MM.1S (cell line): ENCODE measurements at regions not wholly inside any gene's neighbourhood (a gene's known extent, or its start where the extent isn't known, plus 50 kb on each side); places are given as distances from the start of the nearest gene placed in this dataset.

Experiments
- DNase-seq: peaks from one replicate; pipeline ENCODE4 v3.0.0-alpha.2; 2015
- H2AFZ ChIP-seq: fragments of 300-600 bp; sonication (generic); 2 replicates; pipeline ENCODE4 v1.6.0; 2016; ENCODE audit warnings: antibody characterized with exemption, low read length
- H3F3A ChIP-seq: fragments of 300-600 bp; sonication (generic); 2 replicates; pipeline ENCODE4 v1.6.1; 2016; ENCODE audit warnings: mild to moderate bottlenecking, antibody characterized with exemption, low read length, moderate library complexity, mixed read lengths; ENCODE audit not compliant: insufficient read depth
- H3K27ac ChIP-seq: fragments of 300-600 bp; sonication (generic); 2 replicates; pipeline ENCODE4 v1.5.1; 2016; ENCODE audit warnings: mild to moderate bottlenecking, low read length
- H3K27me3 ChIP-seq: fragments of 300-600 bp; sonication (generic); replicated peaks from 2 replicates; pipeline ENCODE4 v1.6.0; 2016; ENCODE audit warnings: low read length; ENCODE audit not compliant: insufficient read depth
- H3K36me3 ChIP-seq: fragments of 300-600 bp; sonication (generic); replicated peaks from 2 replicates; pipeline ENCODE4 v1.6.1; 2016; ENCODE audit warnings: mild to moderate bottlenecking, low read length, mixed read lengths; ENCODE audit not compliant: insufficient read depth
- H3K4me1 ChIP-seq: fragments of 300-600 bp; sonication (generic); 2 replicates; pipeline ENCODE4 v1.6.1; 2016; ENCODE audit warnings: low read length, mixed read lengths
- H3K4me2 ChIP-seq: fragments of 300-600 bp; sonication (generic); 2 replicates; pipeline ENCODE4 v1.6.0; 2016; ENCODE audit warnings: low read depth, low read length
- H3K4me3 ChIP-seq: fragments of 300-600 bp; sonication (generic); 2 replicates; pipeline ENCODE4 v1.5.1; 2016; ENCODE audit warnings: low read length, mixed read lengths
- H3K79me2 ChIP-seq: fragments of 300-600 bp; sonication (generic); 2 replicates; pipeline ENCODE4 v1.6.1; 2016; ENCODE audit warnings: mixed run types, low read length, mixed read lengths
- H3K9ac ChIP-seq: fragments of 300-600 bp; sonication (generic); 2 replicates; pipeline ENCODE4 v1.6.1; 2016; ENCODE audit warnings: low read length, mixed read lengths
- H3K9me2 ChIP-seq: fragments of 300-600 bp; sonication (generic); replicated peaks from 2 replicates; pipeline ENCODE4 v1.6.1; 2016; ENCODE audit warnings: mild to moderate bottlenecking, low read length, mixed read lengths; ENCODE audit not compliant: insufficient read depth
- H3K9me3 ChIP-seq: fragments of 300-600 bp; sonication (generic); replicated peaks from 2 replicates; pipeline ENCODE4 v1.6.1; 2016; ENCODE audit warnings: mild to moderate bottlenecking, low read length, mixed read lengths; ENCODE audit not compliant: insufficient read depth
- H4K20me1 ChIP-seq: fragments of 300-600 bp; sonication (generic); 2 replicates; pipeline ENCODE4 v1.6.1; 2016; ENCODE audit warnings: mild to moderate bottlenecking, low read length, moderate library complexity, mixed read lengths; ENCODE audit not compliant: insufficient read depth
- CTCF ChIP-seq: fragments of 300-600 bp; sonication (generic); IDR thresholded peaks from 2 replicates; pipeline ENCODE4 v1.5.1; 2016; ENCODE audit warnings: antibody characterized with exemption, low read length, mixed read lengths
- EZH2 ChIP-seq: fragments of 300-600 bp; sonication (generic); optimal IDR thresholded peaks from 2 replicates; pipeline ENCODE3; 2017; ENCODE audit warnings: low read depth, mild to moderate bottlenecking, antibody characterized with exemption, low read length, mixed read lengths
- EZH2phosphoT487 ChIP-seq: fragments of 300-600 bp; sonication (generic); IDR thresholded peaks from 2 replicates; pipeline ENCODE4 v1.6.1; 2018; ENCODE audit warnings: antibody characterized with exemption, low read length

DNA sequence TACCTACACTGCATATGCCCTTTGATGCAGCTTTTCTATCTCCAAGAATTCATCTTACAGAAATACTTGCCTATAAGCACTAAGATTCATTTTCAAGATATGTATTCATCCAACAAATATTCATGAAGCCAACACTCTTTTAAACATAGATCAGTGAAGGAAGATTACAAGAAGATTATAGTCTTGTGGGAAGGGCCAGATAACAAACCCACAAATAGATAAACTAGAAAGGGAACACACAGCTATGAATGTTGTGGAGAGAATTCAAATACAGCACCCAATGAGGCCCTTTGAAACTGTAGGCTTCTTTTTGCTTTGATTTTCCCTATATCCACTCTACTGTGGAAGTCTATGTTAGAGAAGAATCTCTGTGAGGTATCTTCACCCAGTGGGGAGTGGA, 186.7 kb upstream of the RBMS1 start:
- Histone ChIP-seq H3K36me3 (no peaks in the 10 kb centered on the region), H4K20me1 (no peaks in the 10 kb centered on the region), H3K9me2 (no peaks in the 10 kb centered on the region), H3K9me3 (no peaks in the 10 kb centered on the region), H3K4me1 (no peaks in the 10 kb centered on the region), H3K9ac (no peak overlapping the region), H3K4me3 (no peak overlapping the region), H3K4me2 (no peak overlapping the region), H3K79me2 (no peaks in the 10 kb centered on the region), H3F3A (no peaks in the 10 kb centered on the region), H3K27ac (no peak overlapping the region), H3K27me3 (no peaks in the 10 kb centered on the region), H2AFZ (no peak overlapping the region)
- no peak for DNase-seq
- TF ChIP-seq EZH2: no peak
- no peak for TF ChIP-seq EZH2phosphoT487
- no peak for TF ChIP-seq CTCF

GRCh38 chr2:160680974-160681373, 187.4 kb upstream of the RBMS1 start:
- Histone ChIP-seq H4K20me1 (no peaks in the 10 kb centered on the region), H3K4me2 (no peak overlapping the region), H3K4me1 (no peaks in the 10 kb centered on the region), H3K9me3 (no peaks in the 10 kb centered on the region), H3K36me3 (no peaks in the 10 kb centered on the region), H3K9ac (no peak overlapping the region), H3K27me3 (no peaks in the 10 kb centered on the region), H3K4me3 (no peak overlapping the region), H3F3A (no peaks in the 10 kb centered on the region), H2AFZ (no peak overlapping the region), H3K27ac (no peak overlapping the region), H3K9me2 (no peaks in the 10 kb centered on the region), H3K79me2 (no peaks in the 10 kb centered on the region)
- DNase-seq: no peak
- TF ChIP-seq CTCF: no peak
- no peak for TF ChIP-seq EZH2phosphoT487
- TF ChIP-seq EZH2: no peak

DNA sequence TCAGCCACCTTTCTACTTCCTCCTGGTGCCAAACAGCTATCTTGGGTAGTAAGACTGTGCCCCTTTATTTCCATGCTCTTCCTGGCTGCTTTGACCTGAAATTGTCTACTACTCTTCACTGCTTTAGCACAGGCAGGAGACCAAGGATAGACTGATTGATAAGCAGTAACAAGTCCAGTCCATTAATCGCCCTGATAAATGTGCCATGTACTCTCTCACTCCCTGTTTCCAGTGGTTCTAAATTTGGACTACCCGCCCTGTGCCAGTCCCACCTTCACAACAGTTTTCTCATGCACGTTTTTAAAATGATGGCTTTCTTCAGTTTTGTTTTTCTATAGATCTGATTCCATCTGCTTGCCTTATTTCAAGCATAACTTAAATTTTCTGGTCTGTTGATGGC, 189.6 kb upstream of the RBMS1 start:
- TF ChIP-seq EZH2 (no peak), EZH2phosphoT487 (no peak), CTCF (no peak)
- no peak for DNase-seq
- no peak overlapping the region for H3K9ac ChIP-seq
- H3K27me3 ChIP-seq: no peaks in the 10 kb centered on the region
- H3K9me2 ChIP-seq: no peaks in the 10 kb centered on the region
- H3K79me2 ChIP-seq: no peaks in the 10 kb centered on the region
- no peaks in the 10 kb centered on the region for H3K36me3 ChIP-seq
- H3K27ac ChIP-seq: no peak overlapping the region
- no peaks in the 10 kb centered on the region for H4K20me1 ChIP-seq
- no peaks in the 10 kb centered on the region for H3F3A ChIP-seq
- no peaks in the 10 kb centered on the region for H3K9me3 ChIP-seq
- H3K4me3 ChIP-seq: no peak overlapping the region
- H3K4me2 ChIP-seq: no peak overlapping the region
- no peak overlapping the region for H2AFZ ChIP-seq
- no peaks in the 10 kb centered on the region for H3K4me1 ChIP-seq

DNA sequence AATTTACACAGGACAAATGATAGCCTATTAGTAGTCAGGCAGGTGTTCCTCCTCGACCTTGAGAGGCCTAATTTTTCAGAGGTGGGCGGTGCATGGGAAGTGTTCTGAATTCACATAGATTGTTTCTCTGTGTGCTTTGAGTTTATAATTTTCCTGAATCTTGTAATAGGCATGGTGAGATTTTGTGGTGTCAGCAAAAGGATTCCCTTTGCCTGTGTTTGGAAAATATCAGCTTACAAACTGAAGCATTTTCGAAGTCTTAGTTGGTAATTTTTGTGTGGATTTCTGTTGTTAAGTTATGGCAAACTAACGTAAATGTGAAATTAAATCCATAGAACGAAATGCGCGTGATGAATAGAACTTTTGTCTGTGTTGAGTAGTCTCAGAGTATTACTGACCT, 194.0 kb upstream of the RBMS1 start:
- no peaks in the 10 kb centered on the region for H3K27me3 ChIP-seq
- H2AFZ ChIP-seq: no peak overlapping the region
- H3K79me2 ChIP-seq: no peaks in the 10 kb centered on the region
- H3K4me1 ChIP-seq: no peaks in the 10 kb centered on the region
- H3K4me3 ChIP-seq: no peak overlapping the region
- H3K27ac ChIP-seq: no peak overlapping the region
- H3K4me2 ChIP-seq: no peak overlapping the region
- H3K9me3 ChIP-seq: no peaks in the 10 kb centered on the region
- no peaks in the 10 kb centered on the region for H3F3A ChIP-seq
- H3K36me3 ChIP-seq: no peaks in the 10 kb centered on the region
- TF ChIP-seq CTCF: no peak
- TF ChIP-seq EZH2phosphoT487: no peak
- TF ChIP-seq EZH2: no peak
- DNase-seq: no peak
- H3K9ac ChIP-seq: no peak overlapping the region
- no peaks in the 10 kb centered on the region for H3K9me2 ChIP-seq
- no peaks in the 10 kb centered on the region for H4K20me1 ChIP-seq
